NCI-H446 treated with DMSO at 0.1 percent for 48 hours (cell line): ENCODE measurements at regions not wholly inside any gene's neighbourhood (a gene's known extent, or its start where the extent isn't known, plus 50 kb on each side); places are given as distances from the start of the nearest gene placed in this dataset.
"Not testable (repeated sequence)": the region's sequence is repeated elsewhere in the genome, so short reads cannot be mapped to it uniquely, and the experiment has no call there.

ENCODE experiments used
- DNase-seq: peaks from one replicate; lab custom pipeline; 2025; lab: John Stamatoyannopoulos, UW

DNA sequence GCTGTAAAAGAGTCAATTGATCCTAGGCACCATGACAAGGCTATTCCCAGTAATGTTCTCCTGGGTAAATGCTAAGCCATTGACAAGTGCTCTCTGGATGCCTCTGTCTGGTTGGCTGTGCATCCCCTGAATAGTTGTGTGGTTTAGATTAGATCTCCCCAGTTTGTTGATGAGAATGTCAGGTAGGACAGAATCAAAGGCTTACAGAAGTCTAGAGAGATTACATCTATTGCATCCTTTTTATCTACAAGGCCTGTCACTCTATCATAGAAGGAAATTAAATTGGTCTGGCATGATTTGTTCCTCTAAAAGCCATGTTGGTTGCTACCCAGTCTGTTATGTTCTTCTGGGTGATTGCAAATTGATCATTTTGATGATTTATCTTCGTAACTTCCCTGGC, 548.3 kb downstream of the GATA3 start:
- DNase-seq = no peak

DNA sequence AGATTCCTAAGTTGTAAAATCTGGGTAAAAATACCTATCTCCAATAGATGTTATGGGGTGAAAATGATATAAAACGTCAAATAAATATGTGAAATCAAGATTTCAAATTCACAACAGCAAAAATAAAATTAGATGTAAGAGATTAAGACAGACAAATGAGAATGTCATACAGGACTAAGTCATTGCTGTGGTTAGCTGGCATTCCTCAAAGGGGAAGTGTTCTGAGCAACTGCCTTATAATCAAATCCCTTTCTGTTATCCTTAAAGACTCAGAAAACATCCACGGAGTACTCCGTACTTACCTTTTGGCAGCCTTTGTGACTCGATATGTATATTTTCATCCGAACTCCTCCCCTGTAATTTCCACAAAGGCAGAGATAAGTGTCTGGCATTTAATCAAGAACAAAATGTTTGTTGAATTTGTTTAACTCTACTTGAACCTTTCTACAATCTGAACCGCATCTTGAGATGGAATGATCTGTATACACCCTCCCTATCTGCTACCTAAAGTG, 559.6 kb downstream of the GATA3 start:
- DNase-seq = no peak

DNA sequence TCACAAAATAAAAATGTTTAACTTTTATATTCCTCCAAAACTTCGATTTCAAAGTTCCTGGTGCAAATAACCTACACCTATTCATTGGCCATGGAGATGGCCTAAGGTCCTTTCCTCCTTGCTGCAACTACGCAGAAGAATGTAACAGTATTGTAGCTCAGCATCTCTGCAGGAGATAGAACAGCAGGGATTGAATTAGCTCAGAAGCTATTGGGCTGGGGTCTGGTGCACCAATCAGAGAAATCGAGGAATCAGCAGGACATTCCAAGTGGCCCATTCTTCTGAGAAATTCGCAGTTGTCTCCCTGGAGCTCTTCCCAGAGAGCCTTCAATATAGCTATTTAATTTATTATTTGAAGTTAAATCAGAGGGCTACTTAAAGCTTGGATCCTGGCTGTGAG, 560.6 kb downstream of the GATA3 start:
- no peak for DNase-seq

DNA sequence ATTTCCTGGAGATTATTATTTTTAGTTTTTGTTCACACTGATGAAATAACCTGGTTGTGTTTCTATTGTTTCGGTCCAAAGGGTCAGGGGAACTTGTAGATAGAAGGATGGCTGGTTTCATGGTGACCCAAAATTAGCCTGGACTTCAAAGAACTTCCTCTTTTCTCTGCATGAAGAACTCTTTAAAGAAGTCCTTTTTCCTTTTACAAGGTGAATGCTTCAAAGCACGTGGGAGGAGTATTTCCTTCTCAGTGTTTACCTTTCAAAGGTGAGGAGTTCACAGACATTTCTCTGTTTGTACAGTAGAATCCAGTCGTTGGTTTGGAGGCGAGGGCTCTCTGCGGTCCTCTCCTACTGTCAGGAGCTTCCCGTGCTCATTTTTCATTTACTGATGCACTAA, 561.7 kb downstream of the GATA3 start:
- DNase-seq = no peak

DNA sequence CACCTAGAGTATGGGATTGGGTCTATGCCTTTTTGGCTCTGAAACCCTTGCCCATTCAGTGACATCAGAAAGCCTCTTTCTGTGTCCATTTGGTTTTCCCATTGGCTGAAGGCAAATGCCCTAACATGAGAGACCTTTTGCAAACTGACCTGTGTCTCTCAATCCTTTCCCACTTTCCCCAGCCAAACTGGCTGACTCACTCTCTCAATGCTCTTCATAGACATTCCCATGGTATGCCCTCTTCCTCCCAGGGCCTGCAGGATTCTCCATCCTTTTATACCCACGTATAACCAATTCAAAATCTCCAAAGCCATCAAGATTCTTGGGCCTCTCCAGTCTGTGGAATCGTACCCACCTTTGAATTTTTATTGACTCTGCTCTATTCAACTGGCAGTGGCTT, 563.3 kb downstream of the GATA3 start:
- DNase-seq = no peak

DNA sequence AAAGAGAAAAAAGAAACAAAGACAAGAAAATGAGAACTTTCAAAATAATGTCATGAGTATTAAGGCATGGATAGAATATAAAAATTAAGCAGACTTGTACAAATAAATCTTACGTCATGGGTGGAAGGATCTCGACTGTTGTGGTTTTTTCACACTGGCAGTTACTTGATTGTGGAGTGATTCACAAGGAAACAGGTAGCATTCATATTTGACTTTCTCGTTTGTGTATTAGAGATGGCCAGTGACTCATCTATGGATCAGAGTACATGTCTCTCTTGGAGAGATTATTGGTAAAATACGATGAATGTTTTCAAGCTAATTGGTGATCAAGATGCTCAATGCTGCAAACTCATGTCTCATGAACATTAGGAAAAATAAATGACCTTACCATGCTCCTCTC, 564.3 kb downstream of the GATA3 start:
- DNase-seq = no peak

DNA sequence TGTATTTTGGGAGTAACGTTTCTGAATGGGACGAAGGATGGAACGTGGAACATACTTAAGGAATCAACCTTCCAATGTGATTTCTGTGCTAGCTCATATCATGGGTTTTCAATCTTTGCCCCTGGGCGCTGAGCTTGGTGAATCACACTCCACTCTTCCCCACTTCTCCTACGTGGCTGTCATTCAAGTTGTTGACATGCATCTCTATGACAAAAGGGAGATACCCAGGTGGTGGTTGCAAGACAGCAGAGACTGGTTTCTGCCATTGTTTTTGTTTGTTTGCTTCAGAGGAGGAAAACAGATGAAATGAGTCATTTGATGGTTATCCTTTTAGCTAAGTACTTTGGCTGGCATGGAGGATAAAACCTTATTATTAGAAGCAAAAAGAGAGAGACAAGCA, 573.9 kb downstream of the GATA3 start:
- no peak for DNase-seq

DNA sequence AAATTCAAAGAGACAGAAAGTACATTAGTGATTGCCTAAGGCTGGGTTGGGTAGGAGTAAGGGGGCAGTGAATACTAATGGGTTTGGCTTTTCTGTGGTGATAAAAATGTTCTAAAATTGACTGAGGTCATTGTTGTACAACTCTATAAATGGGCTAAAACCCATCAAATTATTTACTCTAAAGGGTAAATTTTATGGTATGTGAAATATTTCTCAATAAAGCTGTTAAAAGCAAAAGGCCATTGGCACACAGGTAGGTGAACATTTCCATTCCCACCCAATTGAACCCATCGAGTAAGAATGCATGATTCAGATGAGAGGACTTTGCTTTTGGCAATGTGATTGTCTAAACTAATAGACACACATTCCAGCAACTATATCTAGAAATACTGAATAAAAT, 579.4 kb downstream of the GATA3 start:
- no peak for DNase-seq

DNA sequence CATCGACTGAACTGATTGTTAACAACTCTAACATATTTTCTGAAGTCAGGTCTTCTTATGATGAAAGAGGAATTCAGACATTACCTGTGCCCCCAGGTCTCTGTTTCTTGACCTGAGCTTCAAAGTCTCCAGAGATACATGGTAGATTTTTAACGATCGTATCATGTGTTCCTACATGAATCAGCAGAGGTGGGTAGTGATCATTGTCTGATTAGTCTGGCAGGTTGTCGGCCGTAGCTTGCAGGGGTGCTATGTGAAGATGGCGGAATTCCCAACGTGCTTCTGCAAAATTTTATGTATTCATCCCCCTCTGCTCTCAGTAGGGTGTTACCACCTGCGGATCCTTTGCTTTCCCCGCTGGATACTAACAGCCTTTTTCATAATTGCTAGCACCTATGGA, 581.9 kb downstream of the GATA3 start:
- no peak for DNase-seq

DNA sequence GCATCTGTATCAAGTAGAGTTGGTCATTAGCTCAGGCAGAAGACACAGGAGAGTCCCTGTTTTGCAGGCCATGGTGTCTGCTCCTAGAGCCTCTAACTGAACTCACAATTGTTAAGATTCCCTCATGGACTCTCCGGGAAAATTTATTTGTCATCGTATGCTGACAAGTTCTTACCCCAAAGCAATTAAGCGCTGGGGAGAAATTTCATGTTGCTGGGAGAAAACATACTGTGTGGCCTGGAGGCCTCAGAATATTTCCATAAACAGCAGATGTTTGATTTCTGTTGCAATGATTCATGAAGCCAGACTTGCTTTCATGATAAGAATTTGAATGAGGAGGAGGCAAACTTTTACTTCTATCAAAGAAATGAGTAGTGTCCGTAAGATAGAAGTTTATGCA, 583.2 kb downstream of the GATA3 start:
- DNase-seq = no peak

DNA sequence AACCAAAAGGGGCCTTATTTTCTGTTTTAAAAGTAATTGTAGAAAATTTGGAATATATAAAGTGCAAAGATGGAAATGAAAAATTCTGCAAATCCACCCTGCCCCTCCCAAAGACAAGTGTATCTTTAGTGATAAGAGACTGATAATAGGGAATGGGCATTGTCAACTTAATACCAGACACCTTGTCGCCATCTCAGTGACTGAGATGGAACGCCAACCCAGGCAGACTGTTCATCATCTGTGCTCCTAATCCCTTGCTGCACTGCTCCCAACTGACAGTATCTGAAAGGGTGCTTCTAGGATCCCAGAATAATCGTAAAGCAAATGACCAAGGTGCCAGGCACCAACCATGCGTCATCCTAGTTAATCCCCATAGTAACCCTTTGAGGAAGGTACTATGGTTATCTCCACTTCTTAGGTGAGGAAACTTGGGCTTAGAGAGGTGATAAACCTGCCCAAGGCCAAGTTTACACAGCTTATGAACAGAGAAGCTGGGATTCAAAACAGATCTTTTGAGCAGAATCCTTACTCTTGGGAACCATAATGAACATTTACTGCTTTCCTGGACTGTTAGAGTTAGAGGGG, 583.7 kb downstream of the GATA3 start:
- no peak for DNase-seq

DNA sequence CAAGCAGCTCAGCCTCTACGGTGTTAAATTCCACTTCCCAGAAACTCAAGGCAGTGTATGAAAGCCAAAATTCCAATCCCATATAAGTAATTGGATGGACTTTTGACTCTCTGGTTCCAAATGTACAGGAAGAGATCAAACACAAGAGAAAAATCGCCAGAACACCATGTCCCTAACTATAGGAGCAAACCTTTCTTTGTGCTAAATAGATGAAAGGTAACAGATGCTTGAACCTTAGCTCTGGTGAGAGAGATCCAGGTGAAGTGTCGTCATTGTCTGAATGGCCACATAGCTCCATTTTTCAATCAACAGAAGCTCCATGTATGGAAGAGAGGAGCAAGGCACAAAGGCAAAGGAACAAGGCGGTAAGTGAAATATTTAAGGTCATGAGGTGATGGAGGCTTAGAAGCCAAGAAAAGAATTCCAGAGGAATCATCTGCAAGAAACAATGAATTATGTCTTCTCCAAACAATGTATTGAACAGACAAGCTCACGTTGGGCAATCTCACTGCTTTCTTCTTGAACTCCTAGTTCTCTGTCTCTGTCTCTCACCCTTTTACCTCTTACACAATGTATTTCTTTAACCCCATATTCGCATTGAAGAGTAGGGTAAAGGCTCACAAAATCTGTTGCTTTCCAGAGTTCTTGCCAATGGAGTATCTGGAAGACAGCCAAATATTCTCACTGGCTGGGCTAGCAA, 585.1 kb downstream of the GATA3 start:
- DNase-seq = no peak

DNA sequence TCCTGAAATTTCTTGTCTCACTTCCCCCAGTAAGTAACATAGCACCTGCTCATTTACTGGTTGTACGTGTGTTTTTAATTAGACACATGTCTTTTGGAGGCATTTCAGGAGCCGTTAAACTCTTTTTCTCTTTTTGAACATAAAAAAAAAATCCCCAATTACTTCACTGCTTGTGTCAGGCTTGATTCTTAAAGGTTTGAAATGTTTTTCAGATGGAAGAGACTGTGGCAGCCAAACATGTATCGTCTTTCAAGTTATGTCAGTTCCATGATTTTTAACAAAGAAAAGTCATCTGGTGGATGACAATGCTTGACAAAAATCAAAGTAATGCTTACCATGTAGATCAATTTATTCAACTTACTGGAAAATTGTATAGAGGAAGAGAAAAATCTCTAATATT, 585.8 kb downstream of the GATA3 start:
- DNase-seq = no peak

DNA sequence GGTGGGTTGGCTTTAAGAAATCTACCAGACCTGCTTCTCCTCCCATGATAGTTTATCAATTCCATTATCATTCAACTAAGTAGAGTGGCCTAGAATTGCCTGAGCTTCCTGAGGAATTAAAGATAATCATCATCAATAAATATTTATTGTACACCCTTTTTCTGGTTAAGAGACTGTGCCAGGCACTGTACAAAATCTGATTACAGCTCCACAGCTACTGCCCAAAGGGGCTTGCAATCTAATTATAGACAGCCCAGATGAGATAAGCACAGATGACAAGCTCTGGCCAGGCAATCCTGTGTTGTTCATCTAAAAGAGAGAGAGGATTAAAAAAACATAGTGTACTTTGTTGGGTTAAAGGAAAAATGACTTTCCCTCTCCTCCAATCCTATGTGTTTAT, 586.4 kb downstream of the GATA3 start:
- no peak for DNase-seq

DNA sequence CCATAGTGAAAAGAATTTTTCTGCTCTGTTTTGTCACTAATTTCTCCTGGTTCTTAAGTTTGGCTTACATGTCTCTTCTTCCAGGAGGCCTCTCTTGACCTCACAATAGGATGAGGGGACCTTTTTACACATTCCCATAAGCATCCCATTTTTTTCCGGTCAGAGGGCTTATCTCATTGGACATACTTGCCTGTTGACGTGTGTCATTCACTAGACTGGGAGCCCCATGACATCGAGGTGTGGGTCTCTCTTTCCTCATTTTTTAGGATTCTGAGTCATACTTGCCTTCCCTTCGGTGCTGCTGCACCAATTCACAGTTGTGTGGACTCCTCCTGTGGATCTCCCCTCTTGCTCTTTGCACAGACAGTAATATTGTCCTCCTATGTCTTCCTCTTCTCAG, 601.8 kb downstream of the GATA3 start:
- no peak for DNase-seq

DNA sequence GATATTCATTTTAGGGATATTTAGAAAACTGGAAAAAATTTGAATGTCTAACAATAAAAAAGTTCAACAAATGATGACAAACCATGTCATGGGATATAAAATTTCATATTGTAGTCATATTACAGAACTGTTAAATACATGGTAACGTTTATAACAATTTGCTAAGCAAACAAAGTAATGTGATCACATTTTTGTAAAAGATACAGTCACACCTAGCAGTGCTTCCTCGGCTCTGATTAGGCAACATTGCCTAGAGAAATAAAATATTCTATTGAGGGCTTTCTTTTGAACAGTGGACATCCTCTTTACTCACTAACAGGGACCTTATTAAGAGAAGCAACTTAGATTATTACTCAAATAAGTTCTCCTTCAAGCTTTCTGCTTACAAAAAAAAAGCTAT, 605.5 kb downstream of the GATA3 start:
- DNase-seq = no peak

DNA sequence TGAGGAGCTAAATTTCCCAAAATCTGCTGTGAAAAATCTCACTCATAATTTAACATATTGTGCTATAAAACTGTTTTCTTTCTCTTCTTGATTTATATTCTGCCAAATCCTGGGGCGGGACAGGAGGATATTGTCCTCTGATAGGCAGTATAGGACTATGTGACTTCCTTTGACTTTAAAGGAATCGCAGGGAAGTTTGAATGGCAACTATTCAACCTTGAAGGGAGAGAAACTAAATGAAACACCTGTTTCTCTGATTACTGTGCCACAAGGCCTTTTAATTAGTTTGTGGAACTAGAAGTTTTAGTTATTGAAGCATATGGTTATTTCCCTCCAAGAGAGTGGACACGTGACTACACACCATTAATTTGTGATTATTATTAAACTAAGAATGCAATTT, 607.4 kb downstream of the GATA3 start:
- DNase-seq = no peak

DNA sequence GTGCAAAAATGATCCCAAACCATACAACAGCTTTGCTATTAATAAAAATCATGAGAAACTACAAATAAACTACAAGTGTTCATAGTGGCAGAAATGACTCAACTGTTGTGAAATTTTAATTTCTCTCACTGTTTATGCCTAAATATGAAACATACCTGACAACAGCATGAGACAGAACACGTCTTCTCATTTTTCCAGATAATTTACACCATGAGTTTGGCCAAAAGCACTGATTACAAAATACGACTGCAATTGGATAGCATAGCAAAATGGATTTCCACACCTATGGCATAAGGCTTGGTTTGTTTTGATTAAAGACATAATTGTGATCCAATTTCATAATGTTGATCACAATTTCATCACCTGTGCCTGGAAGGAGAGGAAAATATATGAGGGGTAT, 608.6 kb downstream of the GATA3 start:
- no peak for DNase-seq

DNA sequence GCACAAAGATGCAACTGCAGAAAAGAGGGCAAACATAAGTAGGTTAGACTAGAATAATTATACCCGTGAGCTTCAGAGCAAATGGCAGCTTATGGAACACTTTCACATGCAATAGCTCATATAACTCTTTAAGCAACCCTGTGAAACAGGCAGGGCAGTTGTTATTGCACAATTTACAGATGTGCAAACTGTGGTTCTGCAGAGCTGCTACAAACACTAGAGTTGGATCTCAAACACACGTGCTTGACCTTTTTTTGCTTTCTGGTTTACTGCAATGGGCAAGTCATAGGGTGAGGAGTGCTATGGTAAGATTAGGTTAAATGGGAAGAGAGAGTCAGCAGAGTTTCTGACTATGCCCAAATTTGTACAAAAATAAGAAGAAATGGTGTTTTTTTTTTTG, 610.8 kb downstream of the GATA3 start:
- no peak for DNase-seq

DNA sequence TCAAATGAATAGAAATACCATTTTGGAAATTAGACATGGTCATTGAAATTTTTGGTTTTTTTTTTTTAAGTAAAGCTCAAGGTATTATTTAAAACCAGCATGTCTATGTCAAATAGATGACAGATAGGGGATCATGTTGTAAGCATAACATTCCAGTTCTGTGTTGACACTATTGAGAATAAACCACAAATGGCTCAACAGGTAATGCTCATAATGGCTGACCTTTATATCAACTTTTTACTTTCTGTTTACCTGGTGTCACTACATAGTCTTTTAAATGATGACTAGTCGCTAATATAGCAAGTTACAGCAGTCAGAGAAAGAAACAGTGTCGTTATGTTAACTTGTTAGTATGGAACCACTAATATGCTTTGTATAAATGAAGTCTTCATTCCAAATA, 616.0 kb downstream of the GATA3 start:
- DNase-seq = no peak

DNA sequence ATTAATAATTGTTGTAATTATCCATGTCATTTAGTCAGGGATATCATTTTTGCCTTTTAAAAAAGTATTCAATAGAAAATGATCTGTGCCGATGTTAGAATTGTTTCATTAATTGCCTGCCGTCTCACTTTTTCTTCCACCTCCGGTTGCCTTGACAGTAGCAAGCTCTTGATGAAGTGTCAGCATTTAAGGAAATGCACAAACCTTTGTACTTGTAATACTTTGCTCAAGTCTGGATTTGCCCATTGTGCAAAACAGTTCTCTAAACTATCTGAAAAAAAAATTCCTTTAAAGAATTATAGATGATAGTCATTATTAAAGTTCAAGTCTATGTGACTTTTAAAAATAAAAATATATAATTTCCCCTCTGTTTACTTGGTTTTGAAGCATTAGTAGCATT, 619.7 kb downstream of the GATA3 start:
- no peak for DNase-seq

DNA sequence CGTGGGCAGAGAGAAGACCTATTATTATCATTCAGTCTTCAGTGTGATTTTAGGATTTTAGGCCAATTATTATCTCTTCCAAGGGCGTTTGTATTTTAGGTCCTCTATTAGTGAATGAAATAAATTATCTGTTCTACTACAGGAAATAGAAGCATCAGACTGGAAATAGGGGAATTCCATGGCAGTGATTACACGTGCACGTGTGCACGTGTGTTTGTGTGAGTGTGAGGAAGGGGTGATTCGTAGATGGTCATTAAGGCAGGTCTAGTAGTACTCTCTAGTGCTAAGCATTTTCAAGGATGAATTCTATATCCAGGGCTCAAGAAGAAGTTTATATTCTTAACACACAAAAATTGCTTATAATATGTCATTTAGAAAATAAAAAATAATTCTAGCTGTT, 623.2 kb downstream of the GATA3 start:
- DNase-seq = no peak

DNA sequence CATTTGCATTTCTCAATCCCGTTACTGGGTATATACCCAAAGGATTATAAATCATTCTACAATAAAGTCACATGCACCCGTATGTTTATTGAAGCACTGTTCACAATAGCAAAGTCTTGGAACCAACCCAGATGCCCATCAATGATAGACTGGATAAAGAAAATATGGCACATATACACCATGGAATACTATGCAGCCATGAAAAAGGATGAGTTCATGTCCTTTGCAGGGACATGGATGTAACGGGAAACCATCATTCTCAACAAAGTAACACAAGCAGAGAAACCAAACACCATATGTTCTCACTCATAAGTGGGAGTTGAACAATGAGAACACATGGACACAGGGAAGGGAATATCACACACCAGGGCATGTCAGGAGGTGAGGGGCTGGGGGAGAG, 630.4 kb downstream of the GATA3 start:
- not testable (repeated sequence) for DNase-seq

DNA sequence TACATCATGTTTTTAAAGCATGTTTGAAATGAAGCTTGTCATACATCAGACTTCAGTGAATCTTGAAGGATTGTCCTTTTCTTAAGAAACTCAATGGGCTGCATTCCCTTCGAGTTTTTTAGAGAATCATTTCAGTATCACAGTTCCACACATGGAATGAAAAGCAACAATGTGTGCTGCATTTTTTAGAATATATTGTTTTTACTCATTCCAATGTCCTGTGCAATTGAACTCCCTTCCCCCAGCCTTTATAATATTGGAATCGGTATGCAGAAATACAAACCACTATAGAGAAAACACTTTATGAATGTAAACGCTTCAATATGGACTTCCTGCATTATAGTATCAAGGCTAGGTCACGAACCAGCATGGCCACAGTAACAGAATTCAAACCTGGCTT, 634.4 kb downstream of the GATA3 start:
- no peak for DNase-seq
